H9 (cell line): ENCODE measurements at regions not wholly inside any gene's neighbourhood (a gene's known extent, or its start where the extent isn't known, plus 50 kb on each side); places are given as distances from the start of the nearest gene placed in this dataset.

Experiments
- DNase-seq: peaks from one replicate; pipeline ENCODE4 v3.0.0-alpha.2; 2017
- H2AFZ ChIP-seq: one replicate; pipeline ENCODE4 v1.6.1; 2013; ENCODE audit warnings: mild to moderate bottlenecking, low read length, control low read depth, moderate library complexity
- H2AK5ac ChIP-seq: 2 replicates; pipeline ENCODE4 v1.6.1; 2013; ENCODE audit warnings: low read length, control low read depth, mixed read lengths; ENCODE audit not compliant: insufficient read length
- H2BK120ac ChIP-seq: one replicate; pipeline ENCODE4 v1.6.1; 2013; ENCODE audit warnings: low read depth, mild to moderate bottlenecking, low read length, control low read depth, inconsistent platforms; ENCODE audit not compliant: poor library complexity, severe bottlenecking
- H2BK12ac ChIP-seq: 2 replicates; pipeline ENCODE4 v1.6.1; 2013; ENCODE audit warnings: low read length, control low read depth, mixed read lengths, low read depth; ENCODE audit not compliant: insufficient read length
- H2BK15ac ChIP-seq: 2 replicates; pipeline ENCODE4 v1.6.1; 2013; ENCODE audit warnings: low read depth, low read length, control low read depth
- H2BK20ac ChIP-seq: one replicate; pipeline ENCODE4 v1.6.1; 2013; ENCODE audit warnings: low read depth, mild to moderate bottlenecking, low read length, control low read depth, inconsistent platforms; ENCODE audit not compliant: poor library complexity, severe bottlenecking
- H2BK5ac ChIP-seq: 2 replicates; pipeline ENCODE4 v1.6.1; 2013; ENCODE audit warnings: low read length, control low read depth, mixed read lengths; ENCODE audit not compliant: insufficient read length
- H3K14ac ChIP-seq: 2 replicates; pipeline ENCODE4 v1.6.1; 2013; ENCODE audit warnings: low read length, control low read depth; ENCODE audit not compliant: insufficient read depth
- H3K18ac ChIP-seq: 2 replicates; pipeline ENCODE4 v1.6.1; 2013; ENCODE audit warnings: low read depth, mild to moderate bottlenecking, mixed read lengths, low read length, control low read depth; ENCODE audit not compliant: insufficient read length
- H3K23ac ChIP-seq: 2 replicates; pipeline ENCODE4 v1.6.1; 2013; ENCODE audit warnings: low read length, control low read depth, mixed read lengths, low read depth; ENCODE audit not compliant: insufficient read length
- H3K23me2 ChIP-seq: 2 replicates; pipeline ENCODE4 v1.6.1; 2013; ENCODE audit warnings: low read depth, mild to moderate bottlenecking, mixed read lengths, low read length, control low read depth; ENCODE audit not compliant: insufficient read length, poor library complexity, severe bottlenecking
- H3K27ac ChIP-seq: 2 replicates; pipeline ENCODE4 v1.5.1; 2013; ENCODE audit warnings: low read length, control low read depth, mixed read lengths, low read depth; ENCODE audit not compliant: insufficient read length
- H3K27me3 ChIP-seq: 2 replicates; pipeline ENCODE4 v1.6.1; 2013; ENCODE audit warnings: low read length, control low read depth, inconsistent platforms; ENCODE audit not compliant: insufficient read depth
- H3K4ac ChIP-seq: 2 replicates; pipeline ENCODE4 v1.6.1; 2013; ENCODE audit warnings: low read depth, mild to moderate bottlenecking, control low read depth, inconsistent platforms, low read length, moderate library complexity
- H3K4me1 ChIP-seq: 2 replicates; pipeline ENCODE4 v1.6.1; 2013; ENCODE audit warnings: low read length, control low read depth, inconsistent platforms; ENCODE audit not compliant: insufficient read depth
- H3K4me2 ChIP-seq: 2 replicates; pipeline ENCODE4 v1.6.1; 2013; ENCODE audit warnings: low read length, control low read depth, mixed read lengths; ENCODE audit not compliant: insufficient read length, insufficient read depth
- H3K56ac ChIP-seq: 2 replicates; pipeline ENCODE4 v1.6.1; 2013; ENCODE audit warnings: low read depth, mild to moderate bottlenecking, mixed read lengths, low read length, control low read depth; ENCODE audit not compliant: insufficient read length
- H3K79me1 ChIP-seq: 2 replicates; pipeline ENCODE4 v1.6.1; 2013; ENCODE audit warnings: low read depth, mild to moderate bottlenecking, moderate library complexity, low read length, control low read depth, inconsistent platforms; ENCODE audit not compliant: insufficient read depth, poor library complexity, severe bottlenecking
- H3K79me2 ChIP-seq: 2 replicates; pipeline ENCODE4 v1.6.1; 2013; ENCODE audit warnings: low read length, control low read depth, inconsistent platforms; ENCODE audit not compliant: insufficient read depth
- H3K9ac ChIP-seq: 2 replicates; pipeline ENCODE4 v1.6.1; 2013; ENCODE audit warnings: low read length, control low read depth, mixed read lengths; ENCODE audit not compliant: insufficient read length; ENCODE audit errors: extremely low read depth
- H3K9me3 ChIP-seq: one replicate; pipeline ENCODE4 v1.6.1; 2013; ENCODE audit warnings: low read depth, low read length, inconsistent platforms; ENCODE audit not compliant: control insufficient read depth
- H3T11ph ChIP-seq: one replicate; pipeline ENCODE4 v1.6.1; 2013; ENCODE audit warnings: mild to moderate bottlenecking, low read length, control low read depth, inconsistent platforms
- H4K20me1 ChIP-seq: one replicate; pipeline ENCODE4 v1.6.1; 2013; ENCODE audit not compliant: control insufficient read depth, insufficient read length, insufficient read depth
- H4K5ac ChIP-seq: 2 replicates; pipeline ENCODE4 v1.6.1; 2013; ENCODE audit warnings: low read depth, mild to moderate bottlenecking, mixed read lengths, low read length, control low read depth; ENCODE audit not compliant: insufficient read length
- H4K8ac ChIP-seq: replicated peaks from 2 replicates; pipeline ENCODE4 v1.6.1; 2013; ENCODE audit warnings: low read length, control low read depth, mixed read lengths, low read depth; ENCODE audit not compliant: insufficient read length
- H4K91ac ChIP-seq: 2 replicates; pipeline ENCODE4 v1.6.1; 2013; ENCODE audit warnings: low read depth, mild to moderate bottlenecking, moderate library complexity, mixed read lengths, low read length, control low read depth; ENCODE audit not compliant: insufficient read length
- H3K27ac Mint-ChIP-seq, 3 experiments: 2 replicates in 2 of 3; 3 replicates in 1 of 3; pipeline ENCODE4 v1.8.0; 2020 to 2021; ENCODE audit warnings: mixed read lengths in 3 of 3, mild to moderate bottlenecking in 1 of 3, moderate library complexity in 1 of 3
- H3K27me3 Mint-ChIP-seq: 2 replicates; pipeline ENCODE4 v1.8.0; 2021; ENCODE audit warnings: low read depth, mild to moderate bottlenecking, moderate library complexity, mixed read lengths
- H3K36me3 Mint-ChIP-seq, 3 experiments: 2 replicates in 2 of 3; 3 replicates in 1 of 3; pipeline ENCODE4 v1.8.0; 2020 to 2021; ENCODE audit warnings: low read depth in 3 of 3, mixed read lengths in 3 of 3; ENCODE audit not compliant: insufficient read depth in 1 of 3
- H3K4me1 Mint-ChIP-seq, 2 experiments: 2 replicates each; pipeline ENCODE4 v1.8.0; 2020; ENCODE audit warnings: mixed read lengths in 2 of 2
- H3K4me3 Mint-ChIP-seq, 2 experiments: 2 replicates in 1 of 2; 3 replicates in 1 of 2; pipeline ENCODE4 v1.8.0; 2020 to 2021; ENCODE audit warnings: mild to moderate bottlenecking in 2 of 2, mixed read lengths in 2 of 2, moderate library complexity in 1 of 2
- H3K9me3 Mint-ChIP-seq, 2 experiments: 2 replicates in 1 of 2; 3 replicates in 1 of 2; pipeline ENCODE4 v1.8.0; 2020; ENCODE audit warnings: mild to moderate bottlenecking in 2 of 2, mixed read lengths in 2 of 2, moderate library complexity in 1 of 2
- WGBS: extraction: QIAGEN DNeasy Blood & Tissue Kit; methylation state at CpG from one replicate; pipeline ENCODE4 v1.1.7; 2013; ENCODE audit warnings: missing lambda C conversion rate, low lambda C conversion rate, mixed read lengths; ENCODE audit not compliant: insufficient read length; ENCODE audit errors: extremely low coverage; 5-methylcytosine and 5-hydroxymethylcytosine counted together
- TF ChIP-seq, protein P1 (sequence below): fragments of 200-600 bp; sonication (generic); conservative IDR thresholded peaks from 3 replicates; pipeline ENCODE4 v1.8.0; 2021; ENCODE audit warnings: antibody characterized with exemption, mild to moderate bottlenecking

DNA sequence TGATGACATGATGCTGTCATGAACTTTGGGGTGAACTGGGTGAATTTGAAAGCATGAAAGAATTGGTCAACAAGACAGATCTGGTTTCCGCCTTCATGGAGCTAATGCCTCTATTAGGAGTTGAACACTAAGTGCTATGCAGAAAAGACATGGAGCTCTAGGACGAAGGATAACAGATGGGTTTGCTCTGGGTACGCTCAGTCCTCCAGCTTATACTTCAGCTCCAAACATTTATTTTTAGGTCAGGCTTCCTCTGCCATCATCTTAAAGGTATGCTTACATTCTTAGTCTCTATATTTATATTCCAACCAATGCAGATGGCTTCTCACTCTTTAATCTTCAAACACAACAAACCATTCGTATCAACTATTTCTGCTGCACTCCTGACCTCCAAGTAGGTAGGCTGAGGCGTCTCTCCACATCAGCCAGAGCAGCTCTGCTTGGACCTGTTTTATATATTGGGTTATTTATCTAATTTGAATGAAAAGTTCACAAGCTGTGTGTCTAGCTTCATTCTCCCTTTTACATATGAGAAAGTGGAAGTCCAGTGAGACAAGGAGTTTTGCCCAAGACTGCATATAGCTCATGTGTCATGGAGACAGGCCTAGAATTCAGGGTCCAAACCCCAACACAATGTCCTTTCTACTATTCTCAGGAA lies 226.3 kb downstream of the SPTSSA start:
- no peak overlapping the region for H2AFZ ChIP-seq
- H3K4ac ChIP-seq: no peak overlapping the region
- H3T11ph ChIP-seq: no peak overlapping the region
- Mint-ChIP-seq H3K9me3 (no peaks in the 10 kb centered on the region), H3K27me3 (no peaks in the 10 kb centered on the region; the same call in 1 of the 2 replicates), H3K4me3 (no peak overlapping the region), H3K27ac (no peak overlapping the region), H3K4me1 (no peaks in the 10 kb centered on the region), H3K36me3 (no peaks in the 10 kb centered on the region; a peak in 1 of 7 replicates)
- TF ChIP-seq, protein P1, sequence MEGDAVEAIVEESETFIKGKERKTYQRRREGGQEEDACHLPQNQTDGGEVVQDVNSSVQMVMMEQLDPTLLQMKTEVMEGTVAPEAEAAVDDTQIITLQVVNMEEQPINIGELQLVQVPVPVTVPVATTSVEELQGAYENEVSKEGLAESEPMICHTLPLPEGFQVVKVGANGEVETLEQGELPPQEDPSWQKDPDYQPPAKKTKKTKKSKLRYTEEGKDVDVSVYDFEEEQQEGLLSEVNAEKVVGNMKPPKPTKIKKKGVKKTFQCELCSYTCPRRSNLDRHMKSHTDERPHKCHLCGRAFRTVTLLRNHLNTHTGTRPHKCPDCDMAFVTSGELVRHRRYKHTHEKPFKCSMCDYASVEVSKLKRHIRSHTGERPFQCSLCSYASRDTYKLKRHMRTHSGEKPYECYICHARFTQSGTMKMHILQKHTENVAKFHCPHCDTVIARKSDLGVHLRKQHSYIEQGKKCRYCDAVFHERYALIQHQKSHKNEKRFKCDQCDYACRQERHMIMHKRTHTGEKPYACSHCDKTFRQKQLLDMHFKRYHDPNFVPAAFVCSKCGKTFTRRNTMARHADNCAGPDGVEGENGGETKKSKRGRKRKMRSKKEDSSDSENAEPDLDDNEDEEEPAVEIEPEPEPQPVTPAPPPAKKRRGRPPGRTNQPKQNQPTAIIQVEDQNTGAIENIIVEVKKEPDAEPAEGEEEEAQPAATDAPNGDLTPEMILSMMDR: no peak
- H3K4me2 ChIP-seq: no peak overlapping the region
- no peaks in the 10 kb centered on the region for H3K79me2 ChIP-seq
- no peak overlapping the region for H3K9ac ChIP-seq
- H3K14ac ChIP-seq: no peak overlapping the region
- no peaks in the 10 kb centered on the region for H3K9me3 ChIP-seq
- H2AK5ac ChIP-seq: no peak overlapping the region
- DNase-seq: no peak
- no peak overlapping the region for H4K5ac ChIP-seq
- H2BK20ac ChIP-seq: no peak overlapping the region
- no peaks in the 10 kb centered on the region for H3K27me3 ChIP-seq
- H3K56ac ChIP-seq: no peak overlapping the region
- H3K4me1 ChIP-seq: no peaks in the 10 kb centered on the region
- H4K20me1 ChIP-seq: no peaks in the 10 kb centered on the region
- no peaks in the 10 kb centered on the region for H3K23me2 ChIP-seq
- no peak overlapping the region for H4K91ac ChIP-seq
- no peak overlapping the region for H3K27ac ChIP-seq
- WGBS: 100% methylated on average over 1 of the region's 5 CpGs
- H3K79me1 ChIP-seq: no peaks in the 10 kb centered on the region
- no peak overlapping the region for H2BK12ac ChIP-seq
- no peak overlapping the region for H3K23ac ChIP-seq
- no peak overlapping the region for H3K18ac ChIP-seq
- H2BK120ac ChIP-seq: no peak overlapping the region
- no peak overlapping the region for H2BK5ac ChIP-seq
- no peak overlapping the region for H4K8ac ChIP-seq
- no peak overlapping the region for H2BK15ac ChIP-seq
